SIG-M5 treated with dmso at 0.1 percent for 504 hours (cell line): ENCODE measurements at regions not wholly inside any gene's neighbourhood (a gene's known extent, or its start where the extent isn't known, plus 50 kb on each side); places are given as distances from the start of the nearest gene placed in this dataset.
A peak's percentile ranks its signal among the peaks of the same experiment; 100 is the strongest.

Source experiments
- DNase-seq: peaks from one replicate; lab custom pipeline; 2025; ENCODE audit not compliant: unreplicated experiment; lab: John Stamatoyannopoulos, UW

- no peak for DNase-seq
These were observed 78.7 kb upstream of the RUNX1 start for GRCh38 chr21:35127851-35128250.

- no peak for DNase-seq
These were observed 77.9 kb upstream of the RUNX1 start for GRCh38 chr21:35127026-35127425.

- no peak for DNase-seq
These were observed 71.6 kb upstream of the RUNX1 start for GRCh38 chr21:35120631-35121180.

GRCh38 chr21:35119501-35120047, 70.5 kb upstream of the RUNX1 start:
- no peak for DNase-seq

GRCh38 chr21:35116777-35117176, 67.7 kb upstream of the RUNX1 start:
- DNase-seq = no peak

- no peak for DNase-seq
These were observed 64.0 kb upstream of the RUNX1 start for GRCh38 chr21:35113064-35113463.

- DNase-seq = no peak
These were observed 62.3 kb upstream of the RUNX1 start for GRCh38 chr21:35111321-35111930.

GRCh38 chr21:35108887-35109286, 59.8 kb upstream of the RUNX1 start:
- no peak for DNase-seq

GRCh38 chr21:35107520-35107919, 58.4 kb upstream of the RUNX1 start:
- no peak for DNase-seq

- DNase-seq = no peak
These were observed 57.2 kb upstream of the RUNX1 start for GRCh38 chr21:35106246-35106835.

- DNase-seq = peak; percentile 96
These were observed 53.6 kb upstream of the RUNX1 start for GRCh38 chr21:35102488-35103371.

- DNase-seq = no peak
These were observed 51.3 kb upstream of the RUNX1 start for GRCh38 chr21:35100349-35100811.

- no peak for DNase-seq
These were observed 50.2 kb upstream of the RUNX1 start for GRCh38 chr21:35099310-35099709.
